GM20000 (cell line): ENCODE measurements at regions not wholly inside any gene's neighbourhood (a gene's known extent, or its start where the extent isn't known, plus 50 kb on each side); places are given as distances from the start of the nearest gene placed in this dataset.

Source experiments
- DNase-seq: peaks from one replicate; pipeline ENCODE4 v3.0.0; 2012; ENCODE audit warnings: low spot score
- TF ChIP-seq, protein P1 (sequence below): IDR thresholded peaks from 2 replicates; pipeline ENCODE4 v1.5.1; 2012; ENCODE audit warnings: mild to moderate bottlenecking, control low read depth; ENCODE audit errors: extremely low read depth, missing control alignments

DNA sequence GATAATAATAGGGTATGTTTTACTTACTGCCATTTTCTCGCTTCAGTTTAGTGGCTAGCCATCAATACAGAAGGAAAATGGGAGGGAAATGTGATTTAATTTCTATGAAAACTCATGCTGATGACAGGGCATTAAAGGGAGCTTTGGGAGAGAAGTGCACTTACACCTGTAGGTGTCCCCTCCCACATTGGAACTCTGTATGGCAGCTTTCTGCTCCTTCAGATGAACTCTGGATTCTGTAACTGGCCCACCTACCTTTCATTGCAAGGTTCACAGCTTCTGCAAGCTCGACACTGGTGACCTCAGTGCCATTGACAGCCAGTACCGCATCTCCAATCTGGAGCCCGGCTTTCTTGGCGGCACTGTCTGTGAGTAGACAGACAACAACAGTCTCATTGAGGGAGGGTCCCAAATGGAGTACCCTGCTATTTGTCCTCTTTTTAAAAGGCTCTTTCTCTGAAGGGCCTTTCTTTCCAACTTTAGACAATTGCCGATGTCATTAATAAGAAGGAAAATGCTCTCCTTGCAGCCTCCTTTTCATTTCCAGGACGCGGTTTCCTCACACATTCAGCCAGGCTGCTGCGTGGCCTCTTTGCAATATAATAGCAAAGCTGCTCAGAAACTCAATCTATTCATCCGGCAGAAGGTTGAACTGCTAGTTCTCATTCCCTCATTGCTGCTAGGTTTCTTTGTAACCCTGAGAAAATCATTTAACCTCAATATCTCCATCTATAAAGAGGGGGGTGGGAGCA lies 63.6 kb downstream of the NUDT12 start:
- no peak for DNase-seq
- TF ChIP-seq, protein P1, sequence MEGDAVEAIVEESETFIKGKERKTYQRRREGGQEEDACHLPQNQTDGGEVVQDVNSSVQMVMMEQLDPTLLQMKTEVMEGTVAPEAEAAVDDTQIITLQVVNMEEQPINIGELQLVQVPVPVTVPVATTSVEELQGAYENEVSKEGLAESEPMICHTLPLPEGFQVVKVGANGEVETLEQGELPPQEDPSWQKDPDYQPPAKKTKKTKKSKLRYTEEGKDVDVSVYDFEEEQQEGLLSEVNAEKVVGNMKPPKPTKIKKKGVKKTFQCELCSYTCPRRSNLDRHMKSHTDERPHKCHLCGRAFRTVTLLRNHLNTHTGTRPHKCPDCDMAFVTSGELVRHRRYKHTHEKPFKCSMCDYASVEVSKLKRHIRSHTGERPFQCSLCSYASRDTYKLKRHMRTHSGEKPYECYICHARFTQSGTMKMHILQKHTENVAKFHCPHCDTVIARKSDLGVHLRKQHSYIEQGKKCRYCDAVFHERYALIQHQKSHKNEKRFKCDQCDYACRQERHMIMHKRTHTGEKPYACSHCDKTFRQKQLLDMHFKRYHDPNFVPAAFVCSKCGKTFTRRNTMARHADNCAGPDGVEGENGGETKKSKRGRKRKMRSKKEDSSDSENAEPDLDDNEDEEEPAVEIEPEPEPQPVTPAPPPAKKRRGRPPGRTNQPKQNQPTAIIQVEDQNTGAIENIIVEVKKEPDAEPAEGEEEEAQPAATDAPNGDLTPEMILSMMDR, result no peak

- TF ChIP-seq, protein P1, result no peak
- no peak for DNase-seq
Measured at GRCh38 chr5:103498211-103498610, 64.4 kb downstream of the NUDT12 start.

- TF ChIP-seq, protein P1, result no peak
- DNase-seq, result no peak
Measured at GRCh38 chr5:103497781-103498180, 64.8 kb downstream of the NUDT12 start.

- no peak for DNase-seq
- TF ChIP-seq, protein P1, result no peak
Measured at GRCh38 chr5:103490030-103490739, 72.4 kb downstream of the NUDT12 start.

DNA sequence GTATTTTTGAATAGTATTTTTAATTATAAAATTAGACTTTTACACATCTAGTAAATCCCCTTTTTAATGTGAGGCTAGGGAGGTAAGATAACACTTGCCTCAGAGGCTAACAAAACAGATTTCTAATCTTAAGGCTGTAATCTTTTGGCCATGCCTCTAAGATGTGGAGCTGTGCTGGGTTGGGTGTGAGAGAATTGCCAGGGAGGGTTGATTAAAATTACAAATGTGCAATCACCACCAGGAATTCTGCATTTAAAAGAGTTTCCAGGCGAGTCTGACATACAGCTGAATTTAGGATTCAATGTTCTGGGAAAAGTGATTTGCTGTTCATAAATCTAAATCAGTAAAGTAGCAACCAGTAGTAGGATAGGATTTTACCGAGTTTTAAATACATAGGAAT lies 73.3 kb downstream of the NUDT12 start:
- no peak for DNase-seq
- TF ChIP-seq, protein P1, result no peak

DNA sequence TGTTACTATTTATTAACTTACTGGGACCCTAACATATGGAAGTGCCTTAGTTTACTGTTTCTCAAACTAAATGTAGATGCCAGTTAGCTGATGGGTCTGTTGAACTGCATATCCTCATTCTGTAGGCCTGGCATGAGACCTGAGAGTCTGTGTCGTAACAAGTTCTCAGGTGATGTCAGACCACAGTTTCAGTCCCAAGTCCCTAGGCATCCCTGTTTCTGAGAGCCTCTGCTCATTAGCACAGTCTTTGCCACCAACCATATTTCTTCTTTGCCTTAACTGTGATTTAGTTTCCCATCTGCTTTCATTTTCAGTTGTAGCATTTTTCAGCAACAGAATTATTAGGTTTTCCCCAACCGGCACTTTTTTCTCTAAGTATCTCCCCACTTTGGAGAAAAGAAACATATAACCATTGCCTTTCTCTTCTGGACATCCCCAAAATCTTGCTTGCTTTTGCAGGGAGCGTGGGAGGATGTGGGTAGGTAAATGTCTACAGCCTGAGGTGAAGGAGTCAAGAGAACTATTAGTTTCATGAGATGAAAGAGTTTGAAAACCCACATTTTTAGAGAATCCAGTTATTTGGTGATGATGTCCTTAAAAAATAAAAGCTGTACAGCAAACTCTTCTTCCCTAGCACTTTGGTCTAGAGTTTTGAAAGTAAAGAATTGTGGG lies 74.6 kb downstream of the NUDT12 start:
- DNase-seq, result no peak
- TF ChIP-seq, protein P1, result no peak

DNA sequence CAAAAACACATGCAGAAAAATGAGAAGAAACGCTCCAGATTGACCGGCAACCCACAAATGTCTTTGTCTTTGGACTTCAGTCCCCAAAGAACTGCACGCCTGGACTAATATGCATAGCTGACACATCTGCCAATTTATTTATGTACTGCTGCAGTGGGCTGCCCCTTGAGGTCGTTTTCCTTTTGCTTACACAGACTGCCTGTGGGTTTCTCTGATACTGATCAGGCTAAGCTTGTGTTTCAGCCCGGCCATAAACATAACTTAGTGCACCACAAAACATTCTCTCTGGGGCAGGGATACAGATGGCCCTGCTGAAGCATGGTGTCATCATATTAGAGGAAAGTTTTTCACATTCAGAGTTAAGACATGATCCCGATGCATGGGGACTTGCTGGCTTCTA lies 75.4 kb downstream of the NUDT12 start:
- DNase-seq, result no peak
- TF ChIP-seq, protein P1, result no peak
